Coronary artery (tissue), 2 donors: ENCODE measurements at regions not wholly inside any gene's neighbourhood (a gene's known extent, or its start where the extent isn't known, plus 50 kb on each side); places are given as distances from the start of the nearest gene placed in this dataset.

Experiments used
- DNase-seq: peaks from one replicate; pipeline ENCODE4 v3.0.0-alpha.2; 2017; ENCODE audit warnings: low spot score
- H3K27ac ChIP-seq, 2 donors: fragments of 200-600 bp; sonication (generic); one replicate each; pipeline ENCODE4 v1.5.1; 2016 to 2019
- H3K4me3 ChIP-seq: fragments of 200-600 bp; sonication (generic); 2 replicates; pipeline ENCODE4 v1.5.1; 2016; ENCODE audit warnings: mild to moderate bottlenecking, moderate library complexity
- CTCF ChIP-seq: fragments of 200-600 bp; sonication (generic); IDR thresholded peaks from one replicate; pipeline ENCODE4 v1.5.1; 2019; ENCODE audit warnings: antibody characterized with exemption

- TF ChIP-seq CTCF: no peak
- no peak overlapping the region for H3K4me3 ChIP-seq
- no peak overlapping the region for H3K27ac ChIP-seq
- DNase-seq: no peak
These were observed 134.1 kb downstream of the FSCB start for GRCh38 chr14:44372807-44373489.

DNA sequence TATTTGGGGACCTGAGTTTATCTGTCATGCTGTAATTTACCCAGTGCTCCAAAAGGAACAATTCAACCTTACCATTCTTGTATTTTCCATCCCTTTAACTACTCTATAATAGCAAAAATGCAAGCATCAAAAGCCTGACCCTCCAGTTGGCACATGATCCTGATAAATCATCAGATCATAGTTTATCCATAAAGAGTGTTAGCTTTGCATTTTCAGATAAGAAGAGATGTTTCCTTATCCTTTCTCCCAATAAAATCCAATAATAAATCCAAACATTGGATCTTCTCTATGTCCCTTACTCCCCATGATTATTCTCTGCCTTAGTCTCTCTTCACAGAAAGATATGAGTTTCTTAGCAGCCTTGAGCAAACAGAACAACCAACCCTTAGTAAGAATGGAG lies 134.9 kb downstream of the FSCB start:
- TF ChIP-seq CTCF: no peak
- Histone ChIP-seq H3K27ac (no peak overlapping the region), H3K4me3 (no peak overlapping the region)
- no peak for DNase-seq

DNA sequence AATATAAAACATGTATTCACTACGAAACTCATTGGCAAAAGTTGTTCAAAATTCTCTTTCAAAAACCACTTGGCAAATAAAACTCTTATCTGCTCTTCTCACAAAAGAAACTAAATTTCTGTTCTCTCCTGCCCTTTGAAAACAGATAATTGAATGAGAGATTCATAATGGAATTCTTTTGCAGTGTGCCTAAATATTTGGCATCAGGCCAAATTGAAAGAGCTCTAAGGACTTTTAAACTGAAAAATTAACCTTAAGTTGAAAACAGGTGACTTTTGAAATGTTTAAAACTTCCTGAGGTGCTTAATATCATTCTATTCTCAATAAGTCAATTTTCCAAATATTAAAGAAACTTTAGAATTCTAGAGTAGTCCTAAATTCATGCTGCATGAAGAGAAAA lies 136.4 kb downstream of the FSCB start:
- no peak for DNase-seq
- H3K4me3 ChIP-seq: no peak overlapping the region
- no peak overlapping the region for H3K27ac ChIP-seq
- TF ChIP-seq CTCF: no peak

DNA sequence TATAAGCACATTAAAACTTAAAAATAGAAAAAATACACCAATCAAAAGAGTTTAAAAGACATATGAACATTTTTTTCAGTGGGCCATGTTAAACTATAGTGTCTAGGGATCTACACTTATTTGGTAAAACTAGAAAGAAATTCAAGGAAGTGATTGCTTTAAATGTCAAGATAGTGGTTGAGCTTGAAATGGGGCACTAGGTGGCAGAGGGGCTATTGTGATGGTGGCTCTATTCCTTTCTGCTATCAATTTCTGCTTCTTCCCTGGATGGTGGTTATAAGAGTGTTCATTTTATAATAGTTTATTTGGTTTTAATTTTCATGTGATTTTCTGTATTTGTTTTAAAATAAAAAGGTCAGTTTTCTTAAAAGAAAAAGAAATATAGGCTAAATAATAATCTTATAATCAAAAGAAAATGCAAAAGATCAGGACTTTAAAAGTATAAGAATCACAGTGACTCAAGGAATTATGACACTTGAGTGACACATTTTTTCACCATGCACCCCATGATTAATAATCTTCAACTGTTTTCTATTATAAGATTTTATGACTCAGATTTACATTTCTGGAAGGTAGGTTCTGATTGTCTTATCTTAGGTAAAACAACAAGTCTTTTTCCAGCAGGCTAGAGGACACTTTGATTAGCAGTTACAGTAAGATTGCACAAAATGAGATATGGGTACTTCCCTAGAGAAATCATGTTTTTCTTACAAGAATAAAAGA lies 137.5 kb downstream of the FSCB start:
- no peak overlapping the region for H3K4me3 ChIP-seq
- no peak for DNase-seq
- TF ChIP-seq CTCF: no peak
- no peak overlapping the region for H3K27ac ChIP-seq

GRCh38 chr14:44361083-44361482 lies 146.0 kb downstream of the FSCB start:
- Histone ChIP-seq H3K27ac (no peak overlapping the region), H3K4me3 (no peak overlapping the region)
- no peak for DNase-seq
- TF ChIP-seq CTCF: no peak

DNA sequence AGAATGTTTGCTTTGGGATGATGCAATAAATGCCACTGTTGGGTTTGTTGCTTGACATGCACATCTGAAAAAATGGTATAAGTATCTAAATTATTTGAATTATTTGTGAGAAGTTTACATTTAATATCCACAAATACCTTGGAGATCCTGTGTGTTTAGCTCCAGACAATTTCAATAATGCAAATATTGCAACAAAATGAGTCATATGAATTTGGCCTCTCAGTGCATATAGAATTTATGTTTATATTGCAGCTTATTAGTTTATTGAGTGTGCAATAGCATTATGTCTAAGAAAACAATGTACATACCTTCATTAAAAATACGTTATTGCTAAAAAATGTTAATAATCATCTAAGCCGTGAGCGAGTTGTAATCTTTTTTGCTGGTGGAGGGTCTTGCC lies 153.3 kb downstream of the FSCB start:
- DNase-seq: no peak
- Histone ChIP-seq H3K27ac (no peak overlapping the region), H3K4me3 (no peak overlapping the region)
- no peak for TF ChIP-seq CTCF

- Histone ChIP-seq H3K4me3 (no peak overlapping the region), H3K27ac (no peak overlapping the region)
- DNase-seq: no peak
- TF ChIP-seq CTCF: no peak
These were observed 154.9 kb downstream of the FSCB start for GRCh38 chr14:44352201-44352600.
